ENCODE measurements at regions not wholly inside any gene's neighbourhood (a gene's known extent, or its start where the extent isn't known, plus 50 kb on each side); places are given as distances from the start of the nearest gene placed in this dataset.

GRCh38 chr3:191518861-191519260 lies 57.9 kb downstream of the PYDC2 start:
- DNase-seq (ENCODE audit: low spot score) = no peak
- in situ Hi-C loops (cut with MboI; ENCODE audit: low sequenced_read_pairs, unreplicated experiment) = no loop called here
- no peak for TF ChIP-seq CTCF (IDR thresholded peaks at IDR 0.05; ENCODE audit: borderline replicate concordance, control extremely low read depth, extremely low read depth, insufficient read depth, missing control alignments)

- DNase-seq (ENCODE audit: low spot score) = no peak
- in situ Hi-C loops (cut with MboI; ENCODE audit: low sequenced_read_pairs, unreplicated experiment) = no loop called here
- TF ChIP-seq CTCF (IDR thresholded peaks at IDR 0.05; ENCODE audit: borderline replicate concordance, control extremely low read depth, extremely low read depth, insufficient read depth, missing control alignments) = no peak
Measured at GRCh38 chr3:191521055-191521454, 60.1 kb downstream of the PYDC2 start.

DNA sequence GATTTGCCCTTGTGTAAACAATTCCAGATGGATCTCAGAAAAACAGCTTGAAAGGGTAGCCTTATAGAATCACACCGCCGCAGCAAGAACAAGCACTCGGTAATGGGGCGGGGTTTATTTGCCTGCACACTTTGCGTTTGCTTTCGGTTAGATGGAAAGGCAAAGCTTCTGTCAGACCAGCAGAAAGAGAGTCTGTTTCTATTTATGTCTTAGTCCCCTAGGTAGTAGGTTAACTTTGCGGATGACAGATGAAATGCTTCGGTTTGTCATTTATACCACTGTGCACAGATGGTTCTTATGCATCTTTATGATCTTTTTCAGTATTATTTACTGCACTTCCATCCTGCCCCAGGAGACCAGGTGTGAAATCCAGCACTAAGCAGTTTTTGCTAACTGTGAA lies 62.2 kb downstream of the PYDC2 start:
- in situ Hi-C loops (cut with MboI; ENCODE audit: low sequenced_read_pairs, unreplicated experiment) = no loop called here
- DNase-seq (ENCODE audit: low spot score) = no peak
- no peak for TF ChIP-seq CTCF (IDR thresholded peaks at IDR 0.05; ENCODE audit: borderline replicate concordance, control extremely low read depth, extremely low read depth, insufficient read depth, missing control alignments)

- DNase-seq (ENCODE audit: low spot score) = no peak
- no peak for TF ChIP-seq CTCF (IDR thresholded peaks at IDR 0.05; ENCODE audit: borderline replicate concordance, control extremely low read depth, extremely low read depth, insufficient read depth, missing control alignments)
- in situ Hi-C loops (cut with MboI; ENCODE audit: low sequenced_read_pairs, unreplicated experiment) = no loop called here
Measured at GRCh38 chr3:191528589-191528988, 67.6 kb downstream of the PYDC2 start.

DNA sequence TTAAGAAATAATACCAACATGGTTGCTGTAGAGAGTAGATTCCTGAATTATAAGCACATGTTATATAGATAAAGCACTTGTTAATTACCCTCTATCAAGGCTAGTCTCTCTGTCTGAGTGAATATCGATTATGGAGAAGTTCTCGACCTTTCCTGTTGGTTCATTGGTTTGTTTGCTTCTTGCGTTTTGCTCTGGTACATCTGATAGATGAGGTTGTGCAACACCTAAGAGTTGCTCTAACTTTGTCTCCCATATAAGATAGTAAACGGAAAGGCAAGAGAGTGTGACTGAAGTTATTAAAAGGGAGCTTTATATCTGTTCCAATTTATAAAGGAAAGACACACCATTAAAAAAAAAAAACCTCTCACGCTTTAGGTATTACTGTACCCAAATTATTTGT lies 69.0 kb downstream of the PYDC2 start:
- in situ Hi-C loops (cut with MboI; ENCODE audit: low sequenced_read_pairs, unreplicated experiment) = no loop called here
- no peak for TF ChIP-seq CTCF (IDR thresholded peaks at IDR 0.05; ENCODE audit: borderline replicate concordance, control extremely low read depth, extremely low read depth, insufficient read depth, missing control alignments)
- DNase-seq (ENCODE audit: low spot score) = no peak

- TF ChIP-seq CTCF (IDR thresholded peaks at IDR 0.05; ENCODE audit: borderline replicate concordance, control extremely low read depth, extremely low read depth, insufficient read depth, missing control alignments) = no peak
- in situ Hi-C loops (cut with MboI; ENCODE audit: low sequenced_read_pairs, unreplicated experiment) = no loop called here
- DNase-seq (ENCODE audit: low spot score) = no peak
Measured at GRCh38 chr3:191531434-191531972, 70.5 kb downstream of the PYDC2 start.

- no peak for DNase-seq (ENCODE audit: low spot score)
- no peak for TF ChIP-seq CTCF (IDR thresholded peaks at IDR 0.05; ENCODE audit: borderline replicate concordance, control extremely low read depth, extremely low read depth, insufficient read depth, missing control alignments)
- in situ Hi-C loops (cut with MboI; ENCODE audit: low sequenced_read_pairs, unreplicated experiment) = no loop called here
Measured at GRCh38 chr3:191543018-191543417, 82.1 kb downstream of the PYDC2 start.

All from GM13976 (cell line).